CD14-positive monocyte (primary cell): ENCODE measurements at regions not wholly inside any gene's neighbourhood (a gene's known extent, or its start where the extent isn't known, plus 50 kb on each side); places are given as distances from the start of the nearest gene placed in this dataset.

Experiments
- DNase-seq, 3 donors: peaks; one replicate each; pipeline ENCODE4 v3.0.0-alpha.2; 2011 to 2022
- H2AFZ ChIP-seq: 2 replicates; pipeline ENCODE4 v1.6.0; 2012; ENCODE audit warnings: mild to moderate bottlenecking, low read depth, low read length, inconsistent platforms; ENCODE audit not compliant: insufficient read depth, poor library complexity, severe bottlenecking
- H3K27ac ChIP-seq, 2 donors: 1 replicate in 1 of 2; 2 replicates in 1 of 2; pipeline ENCODE4 v1.5.1; 2012 to 2013; ENCODE audit warnings: low read length in 2 of 2, control low read depth in 1 of 2, inconsistent platforms in 1 of 2, low read depth in 1 of 2, mild to moderate bottlenecking in 1 of 2
- H3K27me3 ChIP-seq, 2 donors: one replicate each; pipeline versions ENCODE4 v1.6.0 to v1.6.1; 2011 to 2013; ENCODE audit warnings: low read length in 2 of 2; ENCODE audit not compliant: control insufficient read depth in 2 of 2, insufficient read depth in 2 of 2
- H3K36me3 ChIP-seq, 2 donors: replicated peaks in 1 of 2; 1 replicate in 1 of 2; 2 replicates in 1 of 2; pipeline versions ENCODE4 v1.5.1 to v1.6.1; 2012 to 2013; ENCODE audit warnings: low read length in 2 of 2, control low read depth in 1 of 2, inconsistent platforms in 1 of 2, mild to moderate bottlenecking in 1 of 2; ENCODE audit not compliant: insufficient read depth in 2 of 2, control insufficient read depth in 1 of 2
- H3K4me1 ChIP-seq, 2 donors: 1 replicate in 1 of 2; 2 replicates in 1 of 2; pipeline versions ENCODE4 v1.5.1 to v1.6.1; 2012 to 2013; ENCODE audit warnings: low read length in 2 of 2, control low read depth in 1 of 2, inconsistent platforms in 1 of 2, mild to moderate bottlenecking in 1 of 2, moderate library complexity in 1 of 2; ENCODE audit not compliant: insufficient read depth in 2 of 2, control insufficient read depth in 1 of 2
- H3K4me2 ChIP-seq: replicated peaks from 2 replicates; pipeline ENCODE3; 2012; ENCODE audit warnings: low read length, moderate library complexity, mild to moderate bottlenecking; ENCODE audit not compliant: poor library complexity, severe bottlenecking; ENCODE audit errors: extremely low read depth
- H3K4me3 ChIP-seq, 3 experiments: fragments of 200-600 bp in 1 of 3; sonication (generic) in 1 of 3; replicated peaks in 1 of 3; 1 replicate in 2 of 3; 2 replicates in 1 of 3; pipeline ENCODE4 v1.5.1; 2011 to 2013; ENCODE audit warnings: low read length in 3 of 3, mild to moderate bottlenecking in 3 of 3, control low read depth in 2 of 3, low read depth in 2 of 3, inconsistent platforms in 1 of 3, moderate library complexity in 1 of 3
- H3K79me2 ChIP-seq: 2 replicates; pipeline ENCODE4 v1.6.0; 2012; ENCODE audit warnings: mild to moderate bottlenecking, control low read depth, inconsistent platforms, low read length, moderate library complexity; ENCODE audit not compliant: insufficient read depth
- H3K9ac ChIP-seq: 2 replicates; pipeline ENCODE4 v1.6.0; 2017; ENCODE audit warnings: low read length, mild to moderate bottlenecking; ENCODE audit not compliant: insufficient read depth, poor library complexity, severe bottlenecking
- H3K9me3 ChIP-seq, 2 donors: replicated peaks in 1 of 2; 1 replicate in 1 of 2; 2 replicates in 1 of 2; pipeline versions ENCODE4 v1.5.1 to v1.6.1; 2012 to 2013; ENCODE audit warnings: low read length in 2 of 2, control low read depth in 1 of 2; ENCODE audit not compliant: control insufficient read depth in 1 of 2, insufficient read depth in 1 of 2
- H4K20me1 ChIP-seq: 2 replicates; pipeline ENCODE4 v1.6.0; 2012; ENCODE audit warnings: mild to moderate bottlenecking, low read length, control low read depth, moderate library complexity; ENCODE audit not compliant: insufficient read depth
- H3K27ac Mint-ChIP-seq, 7 donors: one replicate each; pipeline ENCODE4 v1.8.0; 2020; ENCODE audit warnings: mild to moderate bottlenecking in 7 of 7, mixed read lengths in 7 of 7, moderate library complexity in 6 of 7, inconsistent platforms in 2 of 7
- H3K27me3 Mint-ChIP-seq, 3 donors: one replicate each; pipeline ENCODE4 v1.8.0; 2021 to 2022; ENCODE audit warnings: low read depth in 3 of 3, mild to moderate bottlenecking in 3 of 3, mixed read lengths in 3 of 3, moderate library complexity in 3 of 3, inconsistent platforms in 1 of 3
- H3K36me3 Mint-ChIP-seq, 2 donors: one replicate each; pipeline ENCODE4 v1.8.0; 2020; ENCODE audit warnings: mixed read lengths in 2 of 2, inconsistent platforms in 1 of 2, mild to moderate bottlenecking in 1 of 2
- H3K4me1 Mint-ChIP-seq: one replicate; pipeline ENCODE4 v1.8.0; 2020; ENCODE audit warnings: mild to moderate bottlenecking, mixed read lengths
- H3K4me3 Mint-ChIP-seq, 2 donors: one replicate each; pipeline ENCODE4 v1.8.0; 2020; ENCODE audit warnings: mild to moderate bottlenecking in 2 of 2, mixed read lengths in 2 of 2, moderate library complexity in 1 of 2
- H3K9me3 Mint-ChIP-seq, 7 donors: one replicate each; pipeline ENCODE4 v1.8.0; 2020 to 2022; ENCODE audit warnings: mixed read lengths in 7 of 7, mild to moderate bottlenecking in 6 of 7, moderate library complexity in 6 of 7, inconsistent platforms in 2 of 7
- CTCF ChIP-seq: fragments of 200-600 bp; IDR thresholded peaks from one replicate; pipeline ENCODE4 v1.8.0; 2022; ENCODE audit warnings: antibody characterized with exemption, mild to moderate bottlenecking
- WGBS: methylation state at CpG from one replicate; pipeline ENCODE4 v1.1.5; 2013; ENCODE audit warnings: missing lambda C conversion rate; ENCODE audit not compliant: insufficient coverage; 5-methylcytosine and 5-hydroxymethylcytosine counted together
- intact Hi-C, 2 donors: fragments of 100-400 bp; cut with micrococcal nuclease; formaldehyde crosslinking; loops; one replicate each; pipeline versions ENCODE4 v1.15.0 to v1.15.1; 2023

- 55% methylated on average over 4 of the region's 6 CpGs for WGBS
- Histone ChIP-seq H3K36me3 (no peaks in the 10 kb centered on the region), H3K4me1 (peaks cover 60 to 75% of the 10 kb centered on the region in 2 donors), H3K27ac (no peak overlapping the region), H3K27me3 (no peaks in the 10 kb centered on the region), H3K9ac (no peak overlapping the region), H2AFZ (no peak overlapping the region), H3K4me3 (no peak overlapping the region), H3K4me2 (no peak overlapping the region), H4K20me1 (no peaks in the 10 kb centered on the region), H3K9me3 (peaks cover 0 to 7% of the 10 kb centered on the region in 2 donors), H3K79me2 (no peaks in the 10 kb centered on the region)
- no peak for DNase-seq
- Mint-ChIP-seq H3K27me3 (peaks cover 0 to 3% (median 0%) of the 10 kb centered on the region in 3 donors), H3K4me1 (peaks cover 63% of the 10 kb centered on the region), H3K27ac (no peak overlapping the region), H3K36me3 (peaks cover 7 to 12% of the 10 kb centered on the region in 2 donors), H3K4me3 (no peak overlapping the region), H3K9me3 (peaks cover 5 to 11% (median 8%) of the 10 kb centered on the region in 7 donors)
- no peak for TF ChIP-seq CTCF
- intact Hi-C loops = loop anchor here (5.0 kb wide), 2 partner anchors 46 to 51 kb away; no protein-coding TSS in a partner anchor
Observed at GRCh38 chr20:20783450-20783849, 71.0 kb upstream of the RALGAPA2 start.

DNA sequence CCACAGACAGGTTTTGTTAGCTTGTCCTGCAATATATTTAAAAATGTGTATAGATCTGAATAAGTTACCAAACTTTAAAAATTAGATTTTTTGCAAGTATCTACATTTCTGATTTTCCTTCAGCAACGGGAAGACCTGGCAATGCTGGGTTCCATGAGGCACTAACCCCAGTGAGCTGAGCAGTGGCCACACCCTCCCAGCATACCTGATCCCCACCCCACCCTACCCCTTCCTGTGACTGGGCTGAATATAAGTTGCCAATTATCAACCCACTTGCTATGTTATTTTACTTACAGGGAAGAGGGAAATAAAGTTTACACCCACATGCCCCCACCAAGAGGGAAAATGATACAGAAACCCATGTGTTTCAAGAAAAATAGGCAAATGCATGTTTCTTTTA, 70.3 kb upstream of the RALGAPA2 start:
- Histone ChIP-seq H3K79me2 (no peaks in the 10 kb centered on the region), H2AFZ (no peak overlapping the region)

More for the DNA sequence above, 70.3 kb upstream of the RALGAPA2 start:
- Histone ChIP-seq H3K9me3 (peaks cover 0 to 7% of the 10 kb centered on the region in 2 donors), H3K27ac (no peak overlapping the region), H3K4me1 (peaks cover 60 to 75% of the 10 kb centered on the region in 2 donors), H3K9ac (no peak overlapping the region), H3K4me2 (no peak overlapping the region), H3K4me3 (no peak overlapping the region), H4K20me1 (no peaks in the 10 kb centered on the region), H3K27me3 (no peaks in the 10 kb centered on the region), H3K36me3 (no peaks in the 10 kb centered on the region)
- no peak for TF ChIP-seq CTCF
- DNase-seq = no peak
- Mint-ChIP-seq H3K4me3 (no peak overlapping the region), H3K27me3 (peaks cover 0 to 3% (median 0%) of the 10 kb centered on the region in 3 donors), H3K36me3 (peaks cover 7 to 8% of the 10 kb centered on the region in 2 donors), H3K27ac (no peak overlapping the region), H3K9me3 (peaks cover 5 to 10% (median 8%) of the 10 kb centered on the region in 7 donors), H3K4me1 (peaks cover 63% of the 10 kb centered on the region)
- 100% methylated on average over 1 of the region's 1 CpG for WGBS
- intact Hi-C loops = loop anchor here (5.0 kb wide), 2 partner anchors 45 to 50 kb away; no protein-coding TSS in a partner anchor
